HepG2 (cell line): ENCODE measurements at regions not wholly inside any gene's neighbourhood (a gene's known extent, or its start where the extent isn't known, plus 50 kb on each side); places are given as distances from the start of the nearest gene placed in this dataset.
A peak's percentile ranks its signal among the peaks of the same experiment; 100 is the strongest.

Source experiments
- ATAC-seq: fragments of 200-7000 bp; cut with Tn5 transposase; 3 replicates; pipeline ENCODE4 v1.9.1; 2020; ENCODE audit warnings: mild to moderate bottlenecking, moderate library complexity
- BruUV-seq: library from RNA; stranded (reverse); fragments of 400-500 nt; replicated peaks from 2 replicates; lab custom pipeline; 2021; lab: Mats Ljungman, UMichigan
- CTCF ChIA-PET: fragments of 300-600 bp; formaldehyde crosslinking; extraction: SDS; loops from one replicate; lab custom pipeline; 2021; ENCODE audit warnings: low total read pairs, inconsistent platforms, low intra/inter-chr PET ratio; lab: Yijun Ruan, JAX
- POLR2A ChIA-PET: fragments of 350-600 bp; sonication (Branson Sonifier 250); formaldehyde crosslinking; loops from one replicate; lab custom pipeline; 2020; ENCODE audit warnings: antibody characterized with exemption, inconsistent platforms; lab: Yijun Ruan, JAX
- DNase-seq: peaks from one replicate; pipeline ENCODE4 v3.0.0-alpha.2; 2015; ENCODE audit warnings: low spot score
- FAIRE-seq: peaks from 3 replicates; lab custom pipeline; 2011; peaks lifted over from hg19 to GRCh38; lab: Jason Lieb, UNC
- H2AFZ ChIP-seq: one replicate; pipeline ENCODE4 v1.6.1; 2011; ENCODE audit warnings: low read length, inconsistent platforms
- H3K27ac ChIP-seq: fragments of 300-600 bp; 3 replicates; pipeline ENCODE4 v1.8.0; 2011; ENCODE audit warnings: mixed run types, mild to moderate bottlenecking, mixed read lengths, low read length, inconsistent platforms; ENCODE audit not compliant: insufficient read depth; ENCODE audit errors: extremely low read length
- H3K27me3 ChIP-seq, 2 experiments: fragments of 200-600 bp in 1 of 2; 2 replicates in 1 of 2; 3 replicates in 1 of 2; pipeline versions ENCODE4 v1.6.0 to v1.8.0; 2011; ENCODE audit warnings: low read length in 2 of 2, mild to moderate bottlenecking in 2 of 2, moderate library complexity in 2 of 2, inconsistent platforms in 1 of 2; ENCODE audit not compliant: insufficient read depth in 2 of 2, control insufficient read depth in 1 of 2
- H3K36me3 ChIP-seq, 2 experiments: fragments of 200-600 bp in 1 of 2; replicated peaks in 1 of 2; 2 replicates in 1 of 2; 3 replicates in 1 of 2; pipeline versions ENCODE4 v1.5.1 to v1.8.0; 2011; ENCODE audit warnings: low read length in 2 of 2, inconsistent platforms in 1 of 2; ENCODE audit not compliant: insufficient read depth in 2 of 2, control insufficient read depth in 1 of 2
- H3K4me1 ChIP-seq: 2 replicates; pipeline ENCODE4 v1.5.1; 2012; ENCODE audit warnings: low read length, inconsistent platforms; ENCODE audit not compliant: insufficient read depth
- H3K4me2 ChIP-seq: 2 replicates; pipeline ENCODE4 v1.6.0; 2011; ENCODE audit warnings: low read depth, low read length, inconsistent platforms
- H3K4me3 ChIP-seq, 3 experiments: fragments of 200-600 bp in 1 of 3; sonication (generic), shearing (Covaris generic) in 1 of 3; replicated peaks in 1 of 3; 2 replicates each; pipeline ENCODE4 v1.5.1; 2011 to 2016; ENCODE audit warnings: low read length in 3 of 3, inconsistent platforms in 2 of 3, low read depth in 2 of 3, mild to moderate bottlenecking in 2 of 3, control low read depth in 1 of 3, mixed read lengths in 1 of 3; ENCODE audit not compliant: insufficient read depth in 1 of 3
- H3K79me2 ChIP-seq: one replicate; pipeline ENCODE4 v1.6.1; 2011; ENCODE audit warnings: low read length, inconsistent platforms; ENCODE audit not compliant: insufficient read depth
- H3K9ac ChIP-seq: 2 replicates; pipeline ENCODE4 v1.6.0; 2011; ENCODE audit warnings: mild to moderate bottlenecking, low read depth, low read length, inconsistent platforms; ENCODE audit not compliant: insufficient read depth
- H3K9me3 ChIP-seq: 2 replicates; pipeline ENCODE4 v1.5.1; 2012; ENCODE audit warnings: mild to moderate bottlenecking, low read length
- H4K20me1 ChIP-seq: 2 replicates; pipeline ENCODE4 v1.6.0; 2011; ENCODE audit warnings: inconsistent platforms, mild to moderate bottlenecking, low read length, moderate library complexity; ENCODE audit not compliant: insufficient read depth
- CREB1 ChIP-seq, 2 experiments: fragments of 450-650 bp in 1 of 2; IDR thresholded peaks; 2 replicates each; pipeline ENCODE4 v1.6.1; 2016 to 2017; ENCODE audit warnings: control low read depth in 1 of 2, mild to moderate bottlenecking in 1 of 2, missing compliant biosample characterization in 1 of 2, missing genetic modification characterization in 1 of 2
- FOXP1 ChIP-seq, 2 experiments: fragments of 450-650 bp in 1 of 2; IDR thresholded peaks; 2 replicates each; pipeline ENCODE4 v1.6.1; 2017 to 2018; ENCODE audit warnings: antibody characterized with exemption in 1 of 2
- MLX ChIP-seq: IDR thresholded peaks from 2 replicates; pipeline ENCODE4 v1.6.1; 2016
- NFE2L2 ChIP-seq: fragments of 150-350 bp; IDR thresholded peaks from 2 replicates; pipeline ENCODE4 v1.6.1; 2014; ENCODE audit warnings: low read length
- PITX1 ChIP-seq: sonication (generic); formaldehyde crosslinking; IDR thresholded peaks from 2 replicates; pipeline ENCODE4 v1.5.1; 2020; ENCODE audit warnings: mild to moderate bottlenecking, missing genetic modification reagents
- SRSF4 ChIP-seq: fragments of 200-400 bp; formaldehyde crosslinking; IDR thresholded peaks from one replicate; pipeline ENCODE4 v1.6.1; 2018; ENCODE audit warnings: mild to moderate bottlenecking, low read depth, low read length, moderate library complexity; ENCODE audit not compliant: poor library complexity, severe bottlenecking
- ZFP36 ChIP-seq: fragments of 150-350 bp; IDR thresholded peaks from 2 replicates; pipeline ENCODE4 v1.6.1; 2018; ENCODE audit warnings: borderline replicate concordance, low read length, low read depth; ENCODE audit not compliant: partially characterized antibody
- ZFP41 ChIP-seq: sonication (generic); formaldehyde crosslinking; IDR thresholded peaks from 2 replicates; pipeline ENCODE4 v1.4.0; 2020; ENCODE audit warnings: mild to moderate bottlenecking, missing genetic modification reagents, borderline replicate concordance
- ZNF3 ChIP-seq: IDR thresholded peaks from 2 replicates; pipeline ENCODE4 v1.7.0; 2017; ENCODE audit warnings: inconsistent platforms
- ZNF558 ChIP-seq: sonication (generic); formaldehyde crosslinking; IDR thresholded peaks from 2 replicates; pipeline ENCODE4 v1.9.0; 2022; ENCODE audit warnings: mild to moderate bottlenecking, missing genetic modification reagents, borderline replicate concordance
- WGBS: methylation state at CpG from one replicate; pipeline ENCODE4 v1.1.6; 2017; ENCODE audit warnings: low lambda C conversion rate; 5-methylcytosine and 5-hydroxymethylcytosine counted together
- in situ Hi-C: cut with HindIII; loops from 2 replicates; pipeline ENCODE4 v1.10.0; 2017; ENCODE audit warnings: low pct_unique_long_range_greater_than_20kb; ENCODE audit not compliant: extremely low pct_ligation_motif_present
- intact Hi-C: fragments of 100-400 bp; cut with micrococcal nuclease; formaldehyde crosslinking; loops from one replicate; pipeline ENCODE4 v1.10.0; 2022; ENCODE audit not compliant: unreplicated experiment

GRCh38 chr2:63661076-63661475, 72.3 kb downstream of the MDH1 start:
- no peak for FAIRE-seq
- no peak overlapping the region for H3K4me2 ChIP-seq
- peaks cover 8% of the 10 kb centered on the region; the same call in 1 of the 2 replicates for H3K4me1 ChIP-seq
- intact Hi-C loops, result no loop called here
- no peak overlapping the region for H3K27ac ChIP-seq
- no peaks in the 10 kb centered on the region for H3K27me3 ChIP-seq
- no peak overlapping the region for H3K4me3 ChIP-seq
- no peak for DNase-seq
- no peaks in the 10 kb centered on the region for H3K9me3 ChIP-seq
- ATAC-seq, result no peak
- no peak for TF ChIP-seq ZFP41 (CRISPR knock-in tag)
- no peak for TF ChIP-seq CREB1 (IDR thresholded peaks at IDR 0.05)
- TF ChIP-seq CREB1 (CRISPR knock-in tag; IDR thresholded peaks at IDR 0.05), result 0 out of 2 replicates have a peak, but pooled peaks have one; percentile 15
- no peaks in the 10 kb centered on the region for H3K36me3 ChIP-seq
- no peaks in the 10 kb centered on the region for H3K79me2 ChIP-seq
- no TSS peak for BruUV-seq
- ChIA-PET CTCF (no interaction called here), POLR2A (no interaction called here)
- no peak overlapping the region for H3K9ac ChIP-seq
- in situ Hi-C loops, result no loop called here
- H2AFZ ChIP-seq, result no peak overlapping the region
- H4K20me1 ChIP-seq, result no peaks in the 10 kb centered on the region

DNA sequence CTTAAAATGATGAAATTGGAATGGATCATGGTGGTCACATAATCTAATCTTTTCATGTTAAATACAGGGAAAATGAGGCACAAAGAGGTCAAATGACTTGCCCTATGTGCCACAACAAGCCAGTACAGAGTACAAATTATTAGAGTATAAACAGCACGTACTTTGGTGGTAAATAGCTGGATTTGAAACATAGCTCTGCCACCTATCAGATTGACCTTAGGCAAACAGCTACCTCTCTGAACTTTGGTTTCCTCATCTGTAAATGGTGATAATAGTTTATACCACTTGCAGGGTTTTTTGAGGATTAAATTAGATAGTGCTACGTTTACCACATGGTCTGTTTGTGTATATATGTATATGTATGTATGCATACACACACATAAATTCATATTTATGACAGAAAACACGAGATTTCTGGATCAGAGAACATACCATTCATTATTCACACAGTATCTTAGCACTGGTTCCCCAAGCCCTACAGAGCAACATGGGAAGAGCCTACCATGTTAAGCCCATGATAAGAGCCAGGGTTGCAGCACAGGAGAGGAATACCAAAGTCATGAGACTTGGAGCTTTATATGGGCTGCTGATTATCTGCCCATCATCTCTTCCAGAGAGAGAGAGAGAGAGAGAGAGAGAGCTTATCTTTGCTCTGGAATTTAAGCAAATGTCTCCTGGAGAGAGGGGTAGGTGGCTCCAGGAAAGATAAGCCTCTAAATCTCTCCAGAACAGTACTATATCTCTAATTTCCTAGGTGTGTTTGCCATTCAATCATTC, 73.5 kb downstream of the MDH1 start:
- 3% methylated on average over 3 of the region's 3 CpGs for WGBS
- no peak for ATAC-seq

More for the DNA sequence above, 73.5 kb downstream of the MDH1 start:
- no peak overlapping the region for H2AFZ ChIP-seq
- in situ Hi-C loops, result no loop called here
- CTCF ChIA-PET, result no interaction called here
- H4K20me1 ChIP-seq, result no peaks in the 10 kb centered on the region
- no peaks in the 10 kb centered on the region for H3K9me3 ChIP-seq
- H3K79me2 ChIP-seq, result no peaks in the 10 kb centered on the region
- H3K9ac ChIP-seq, result no peak overlapping the region
- H3K4me3 ChIP-seq, result no peak overlapping the region
- DNase-seq, result no peak
- H3K36me3 ChIP-seq, result no peaks in the 10 kb centered on the region
- no peak overlapping the region for H3K4me2 ChIP-seq
- H3K27ac ChIP-seq, result no peak overlapping the region
- TF ChIP-seq MLX (CRISPR knock-in tag) (no peak), FOXP1 (IDR thresholded peaks at IDR 0.05) (no peak), FOXP1 (CRISPR knock-in tag; IDR thresholded peaks at IDR 0.05) (no peak), PITX1 (CRISPR knock-in tag) (no peak), ZFP36 (no peak), SRSF4 (no peak), ZNF558 (CRISPR knock-in tag) (no peak), ZNF3 (CRISPR knock-in tag) (no peak), NFE2L2 (no peak)
- TF ChIP-seq, all 625 proteins: peak for 0
- intact Hi-C loops, result no loop called here
- no peaks in the 10 kb centered on the region for H3K27me3 ChIP-seq
- no peak for FAIRE-seq
- BruUV-seq, result no TSS peak
- POLR2A ChIA-PET, result no interaction called here
- H3K4me1 ChIP-seq, result peaks cover 8% of the 10 kb centered on the region; the same call in 1 of the 2 replicates
